ENCODE measurements at regions not wholly inside any gene's neighbourhood (a gene's known extent, or its start where the extent isn't known, plus 50 kb on each side); places are given as distances from the start of the nearest gene placed in this dataset.

DNA sequence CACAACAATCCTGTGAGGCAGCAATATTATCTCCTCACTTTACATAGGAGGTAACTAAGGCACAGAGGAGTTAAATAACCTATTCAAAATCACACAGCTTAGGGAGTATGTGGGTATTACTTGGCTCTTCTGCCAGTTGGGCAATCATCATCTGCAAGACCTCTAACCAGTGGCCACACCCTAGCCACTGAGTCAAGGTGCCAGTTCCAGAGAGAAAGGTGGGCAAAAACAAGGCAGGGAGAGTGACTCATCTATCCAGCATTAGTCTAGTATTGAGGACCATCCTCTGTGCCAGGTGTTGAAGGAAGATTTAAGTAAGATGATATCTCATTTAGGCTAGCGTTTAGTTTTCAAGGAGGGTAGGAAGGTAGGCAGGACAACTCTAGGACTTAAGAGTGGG is 113.9 kb upstream of the EOLA2 start:
- peaks cover 1% of the 10 kb centered on the region for H3K27me3 ChIP-seq (ENCODE audit: insufficient read depth, low read depth, severe bottlenecking)
- H3K4me3 ChIP-seq (ENCODE audit: low read depth, low read length): no peak overlapping the region
- no peaks in the 10 kb centered on the region for H3K36me3 ChIP-seq
- TF ChIP-seq, protein P1, sequence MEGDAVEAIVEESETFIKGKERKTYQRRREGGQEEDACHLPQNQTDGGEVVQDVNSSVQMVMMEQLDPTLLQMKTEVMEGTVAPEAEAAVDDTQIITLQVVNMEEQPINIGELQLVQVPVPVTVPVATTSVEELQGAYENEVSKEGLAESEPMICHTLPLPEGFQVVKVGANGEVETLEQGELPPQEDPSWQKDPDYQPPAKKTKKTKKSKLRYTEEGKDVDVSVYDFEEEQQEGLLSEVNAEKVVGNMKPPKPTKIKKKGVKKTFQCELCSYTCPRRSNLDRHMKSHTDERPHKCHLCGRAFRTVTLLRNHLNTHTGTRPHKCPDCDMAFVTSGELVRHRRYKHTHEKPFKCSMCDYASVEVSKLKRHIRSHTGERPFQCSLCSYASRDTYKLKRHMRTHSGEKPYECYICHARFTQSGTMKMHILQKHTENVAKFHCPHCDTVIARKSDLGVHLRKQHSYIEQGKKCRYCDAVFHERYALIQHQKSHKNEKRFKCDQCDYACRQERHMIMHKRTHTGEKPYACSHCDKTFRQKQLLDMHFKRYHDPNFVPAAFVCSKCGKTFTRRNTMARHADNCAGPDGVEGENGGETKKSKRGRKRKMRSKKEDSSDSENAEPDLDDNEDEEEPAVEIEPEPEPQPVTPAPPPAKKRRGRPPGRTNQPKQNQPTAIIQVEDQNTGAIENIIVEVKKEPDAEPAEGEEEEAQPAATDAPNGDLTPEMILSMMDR (IDR thresholded peaks at IDR 0.05; ENCODE audit: low read depth, low read length): no peak
- no peak for DNase-seq
- H3K27ac ChIP-seq: no peak overlapping the region
- H3K9me3 ChIP-seq (ENCODE audit: severe bottlenecking): no peaks in the 10 kb centered on the region

DNA sequence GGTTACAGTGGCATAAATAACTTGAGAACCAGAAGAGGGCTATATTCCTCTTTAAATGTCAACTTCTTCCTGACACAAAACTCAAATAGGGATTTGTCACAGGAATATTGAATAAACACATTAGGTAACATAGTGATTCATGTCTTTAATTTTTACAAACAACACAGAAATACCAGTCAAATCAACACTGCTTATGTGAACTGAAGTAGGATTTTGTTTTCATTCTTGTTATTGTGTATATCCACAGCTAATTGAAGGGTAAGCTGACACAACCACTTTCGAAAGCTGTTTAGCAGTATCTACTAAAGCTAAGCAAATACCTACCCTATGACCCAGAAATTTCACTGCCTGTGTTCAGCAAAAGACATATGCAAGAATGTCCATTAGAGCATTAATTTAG is 120.4 kb upstream of the EOLA2 start:
- Histone ChIP-seq H3K27me3 (ENCODE audit: insufficient read depth, low read depth, severe bottlenecking) (peaks cover 14% of the 10 kb centered on the region), H3K9me3 (ENCODE audit: severe bottlenecking) (no peaks in the 10 kb centered on the region), H3K27ac (no peak overlapping the region), H3K4me3 (ENCODE audit: low read depth, low read length) (no peak overlapping the region), H3K36me3 (no peaks in the 10 kb centered on the region)
- TF ChIP-seq, protein P1 (IDR thresholded peaks at IDR 0.05; ENCODE audit: low read depth, low read length): no peak
- DNase-seq: no peak

DNA sequence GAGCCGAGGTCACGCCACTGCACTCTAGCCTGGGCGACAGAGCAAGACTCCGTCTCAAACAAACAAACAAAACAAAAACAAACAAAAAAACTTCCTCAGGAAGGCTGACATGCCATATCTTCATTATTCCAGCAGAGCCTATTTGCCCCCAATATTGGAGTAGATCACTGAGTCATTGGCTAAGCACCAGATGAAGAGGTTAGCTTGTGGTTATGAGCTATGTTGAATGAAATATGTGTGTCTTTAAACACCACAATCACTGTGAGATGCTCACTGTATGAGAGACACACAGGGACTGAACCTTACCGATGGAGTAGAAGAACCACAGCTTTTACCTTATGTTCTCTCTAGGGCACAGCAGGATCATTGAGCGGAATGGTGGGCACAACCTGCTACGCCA is 122.1 kb upstream of the EOLA2 start:
- TF ChIP-seq, protein P1 (IDR thresholded peaks at IDR 0.05; ENCODE audit: low read depth, low read length): no peak
- Histone ChIP-seq H3K27me3 (ENCODE audit: insufficient read depth, low read depth, severe bottlenecking) (peaks cover 14% of the 10 kb centered on the region), H3K27ac (no peak overlapping the region), H3K9me3 (ENCODE audit: severe bottlenecking) (no peaks in the 10 kb centered on the region), H3K4me3 (ENCODE audit: low read depth, low read length) (no peak overlapping the region), H3K36me3 (no peaks in the 10 kb centered on the region)
- no peak for DNase-seq

DNA sequence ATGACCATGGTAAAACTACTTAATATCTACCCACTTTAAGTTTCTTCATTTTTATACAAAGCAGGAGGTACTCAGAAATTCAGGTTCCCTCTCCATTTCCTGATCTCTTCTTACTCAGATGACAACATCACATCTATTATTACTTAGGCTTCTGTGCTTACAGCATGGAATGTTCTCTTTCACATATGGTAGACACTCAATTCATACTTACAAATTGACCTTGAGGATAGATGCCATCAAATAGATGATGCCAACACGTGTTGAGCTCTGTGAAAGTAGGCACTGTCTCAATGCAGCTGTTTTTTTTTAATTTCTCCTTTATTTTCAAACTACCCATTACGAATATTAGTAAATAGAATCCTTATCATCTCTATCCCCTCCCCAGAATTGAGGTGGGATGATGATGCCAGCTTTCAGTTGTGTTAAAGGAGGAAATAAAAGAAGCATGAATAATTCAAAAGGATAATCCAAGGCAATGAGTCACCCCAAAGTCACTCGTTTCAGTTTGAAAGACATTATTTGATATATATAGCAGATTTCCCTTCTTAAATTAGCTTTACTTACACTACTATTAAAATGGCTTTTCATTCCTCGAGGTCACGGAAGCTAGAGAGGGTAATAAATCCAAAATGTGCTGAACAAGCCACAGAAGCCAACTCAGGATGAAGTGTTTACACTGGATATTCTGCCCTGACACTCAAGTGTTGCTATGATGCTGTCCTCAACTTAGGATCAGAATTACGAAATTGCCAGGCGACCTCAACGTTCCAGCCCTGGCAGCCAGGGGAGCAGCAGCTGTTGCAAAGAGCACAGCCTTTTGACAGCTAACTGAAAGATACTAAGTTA is 124.2 kb upstream of the EOLA2 start:
- no peak for DNase-seq

DNA sequence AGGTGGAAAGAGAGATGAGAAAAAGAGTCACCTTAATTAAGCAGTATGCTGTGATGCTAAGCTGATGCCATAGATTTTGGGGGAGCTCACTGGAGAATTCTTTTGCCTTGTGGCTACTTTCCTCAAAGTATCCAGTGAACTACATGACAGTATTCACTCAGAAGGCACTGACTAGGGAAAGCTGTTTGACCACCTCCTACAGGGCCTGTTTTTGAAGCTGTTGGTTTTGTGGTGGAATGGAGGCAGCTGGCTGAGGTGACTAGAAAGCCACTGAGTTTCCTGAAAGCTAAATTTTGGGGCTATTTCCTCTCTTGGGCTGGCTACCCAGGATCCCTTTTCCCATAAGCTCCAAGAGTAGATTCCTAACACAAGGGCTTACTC is 124.8 kb upstream of the EOLA2 start:
- H3K9me3 ChIP-seq (ENCODE audit: severe bottlenecking): no peaks in the 10 kb centered on the region
- H3K4me3 ChIP-seq (ENCODE audit: low read depth, low read length): no peak overlapping the region
- H3K36me3 ChIP-seq: no peaks in the 10 kb centered on the region
- DNase-seq: no peak
- TF ChIP-seq, protein P1 (IDR thresholded peaks at IDR 0.05; ENCODE audit: low read depth, low read length): no peak
- H3K27me3 ChIP-seq (ENCODE audit: insufficient read depth, low read depth, severe bottlenecking): peaks cover 10% of the 10 kb centered on the region
- no peak overlapping the region for H3K27ac ChIP-seq

More for the DNA sequence above, 124.2 kb upstream of the EOLA2 start:
- Histone ChIP-seq H3K9me3 (ENCODE audit: severe bottlenecking) (no peaks in the 10 kb centered on the region), H3K27me3 (ENCODE audit: insufficient read depth, low read depth, severe bottlenecking) (peaks cover 12% of the 10 kb centered on the region), H3K27ac (no peak overlapping the region), H3K36me3 (no peaks in the 10 kb centered on the region), H3K4me3 (ENCODE audit: low read depth, low read length) (no peak overlapping the region)
- TF ChIP-seq, protein P1 (IDR thresholded peaks at IDR 0.05; ENCODE audit: low read depth, low read length): no peak

DNA sequence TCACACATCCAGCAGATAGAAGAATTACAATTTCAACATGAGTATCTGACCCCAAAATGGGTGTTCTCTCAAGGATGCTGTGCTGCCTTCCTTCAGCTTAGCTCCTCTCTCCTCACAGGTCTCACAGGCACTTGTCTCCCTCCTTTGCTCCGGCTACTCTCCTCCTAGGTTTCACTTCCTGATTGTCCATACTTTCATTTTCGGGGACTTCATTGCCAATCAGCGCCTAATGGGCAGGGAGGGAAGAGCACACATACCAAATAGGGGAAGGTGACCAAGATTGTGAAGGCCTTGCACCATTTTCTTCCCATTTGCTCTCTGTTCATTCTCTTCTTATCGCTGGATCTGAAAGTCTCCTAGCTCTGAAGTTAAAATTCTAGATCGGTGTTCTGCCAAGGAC is 125.4 kb upstream of the EOLA2 start:
- DNase-seq: no peak
- H3K27ac ChIP-seq: no peak overlapping the region
- TF ChIP-seq, protein P1 (IDR thresholded peaks at IDR 0.05; ENCODE audit: low read depth, low read length): no peak

More for the DNA sequence above, 125.4 kb upstream of the EOLA2 start:
- Histone ChIP-seq H3K27me3 (ENCODE audit: insufficient read depth, low read depth, severe bottlenecking) (peaks cover 9% of the 10 kb centered on the region), H3K36me3 (no peaks in the 10 kb centered on the region), H3K9me3 (ENCODE audit: severe bottlenecking) (no peaks in the 10 kb centered on the region), H3K4me3 (ENCODE audit: low read depth, low read length) (no peak overlapping the region)

Measured in WERI-Rb-1 (cell line).